HCT116 (cell line): ENCODE measurements at regions not wholly inside any gene's neighbourhood (a gene's known extent, or its start where the extent isn't known, plus 50 kb on each side); places are given as distances from the start of the nearest gene placed in this dataset.

Source experiments
- CEBPB ChIP-seq: IDR thresholded peaks from 2 replicates; pipeline ENCODE4 v1.6.1; 2012; ENCODE audit warnings: low read depth
- CTCF ChIP-seq, 3 experiments: fragments of 200-600 bp in 1 of 3; sonication (generic) in 1 of 3; IDR thresholded peaks in 2 of 3; conservative IDR thresholded peaks in 1 of 3; 2 replicates each; pipeline ENCODE4 v1.5.1; 2012 to 2017; ENCODE audit warnings: low read depth in 2 of 3, low read length in 2 of 3, antibody characterized with exemption in 1 of 3, borderline replicate concordance in 1 of 3, control low read depth in 1 of 3, mild to moderate bottlenecking in 1 of 3, mixed read lengths in 1 of 3, mixed run types in 1 of 3, moderate library complexity in 1 of 3; ENCODE audit not compliant: insufficient read depth in 1 of 3
- EGR1 ChIP-seq: IDR thresholded peaks from 2 replicates; pipeline ENCODE4 v1.6.1; 2012; ENCODE audit warnings: low read depth
- EZH2phosphoT487 ChIP-seq: fragments of 200-600 bp; IDR thresholded peaks from 2 replicates; pipeline ENCODE4 v1.6.1; 2018; ENCODE audit warnings: antibody characterized with exemption, borderline replicate concordance
- JUND ChIP-seq: IDR thresholded peaks from 2 replicates; pipeline ENCODE4 v1.6.1; 2012
- MAX ChIP-seq: IDR thresholded peaks from 2 replicates; pipeline ENCODE4 v1.6.1; 2012
- POLR2A ChIP-seq: IDR thresholded peaks from 2 replicates; pipeline ENCODE4 v1.7.0; 2011; ENCODE audit warnings: borderline replicate concordance; ENCODE audit not compliant: insufficient read depth, insufficient read length; ENCODE audit errors: extremely low read depth
- POLR2AphosphoS5 ChIP-seq: IDR thresholded peaks from 2 replicates; pipeline ENCODE4 v1.6.1; 2011; ENCODE audit warnings: mild to moderate bottlenecking, low read depth, low read length, moderate library complexity
- RAD21 ChIP-seq: IDR thresholded peaks from 2 replicates; pipeline ENCODE4 v1.6.1; 2012; ENCODE audit warnings: low read depth, mild to moderate bottlenecking
- REST ChIP-seq: IDR thresholded peaks from 2 replicates; pipeline ENCODE4 v1.6.1; 2012; ENCODE audit warnings: low read depth
- ZBTB33 ChIP-seq: IDR thresholded peaks from 2 replicates; pipeline ENCODE4 v1.6.1; 2011; ENCODE audit warnings: mild to moderate bottlenecking, low read length, moderate library complexity; ENCODE audit not compliant: insufficient replicate concordance; ENCODE audit errors: extremely low read depth

- TF ChIP-seq RAD21 (peak; percentile 73), EGR1 (no peak), CEBPB (no peak), EZH2phosphoT487 (no peak), CTCF (IDR thresholded peaks at IDR 0.05 in 2 of 3, conservative IDR thresholded peaks at IDR 0.05 in 1 of 3; ENCODE audit: borderline replicate concordance in 1 of 3, insufficient read depth in 1 of 3, low read depth in 2 of 3, low read length in 2 of 3) (peak; percentile 72 to 98 (median 90)), MAX (no peak), JUND (no peak), REST (no peak), POLR2A (no peak), POLR2AphosphoS5 (no peak), ZBTB33 (no peak)
Measured at GRCh38 chr9:105881654-105882349, 187.5 kb downstream of the TMEM38B start.
